Activated naive CD4-positive, alpha-beta T cell treated with anti-CD3 and anti-CD28 coated beads, Interleukin-2, amount 50 U/mL, for 24 hours (primary cell): ENCODE measurements at regions not wholly inside any gene's neighbourhood (a gene's known extent, or its start where the extent isn't known, plus 50 kb on each side); places are given as distances from the start of the nearest gene placed in this dataset.
"Not testable (repeated sequence)": the region's sequence is repeated elsewhere in the genome, so short reads cannot be mapped to it uniquely, and the experiment has no call there.

Source experiments
- H3K27ac Mint-ChIP-seq: one replicate; pipeline ENCODE4 v1.8.0; 2021; ENCODE audit warnings: mild to moderate bottlenecking, mixed read lengths
- H3K27me3 Mint-ChIP-seq: one replicate; pipeline ENCODE4 v1.8.0; 2021; ENCODE audit warnings: mixed read lengths
- H3K36me3 Mint-ChIP-seq: one replicate; pipeline ENCODE4 v1.8.0; 2021; ENCODE audit warnings: mixed read lengths
- H3K4me1 Mint-ChIP-seq: one replicate; pipeline ENCODE4 v1.8.0; 2021; ENCODE audit warnings: mixed read lengths
- H3K4me3 Mint-ChIP-seq: one replicate; pipeline ENCODE4 v1.8.0; 2021; ENCODE audit warnings: mild to moderate bottlenecking, mixed read lengths
- H3K9me3 Mint-ChIP-seq: one replicate; pipeline ENCODE4 v1.8.0; 2021; ENCODE audit warnings: mixed read lengths

GRCh38 chr6:28673417-28673786, 147.7 kb downstream of the GPX5 start:
- Mint-ChIP-seq H3K36me3 (peaks cover 3% of the 10 kb centered on the region), H3K4me1 (peaks cover 13% of the 10 kb centered on the region), H3K27me3 (peaks cover 46% of the 10 kb centered on the region), H3K27ac (peak overlapping the region; percentile 60), H3K9me3 (peaks cover 6% of the 10 kb centered on the region), H3K4me3 (no peak overlapping the region)

GRCh38 chr6:28673787-28674671, 148.3 kb downstream of the GPX5 start:
- Mint-ChIP-seq H3K4me3 (peak overlapping the region; percentile 78), H3K27me3 (peaks cover 48% of the 10 kb centered on the region), H3K9me3 (peaks cover 6% of the 10 kb centered on the region), H3K36me3 (peaks cover 3% of the 10 kb centered on the region), H3K27ac (peak overlapping the region; percentile 84), H3K4me1 (peaks cover 13% of the 10 kb centered on the region)

GRCh38 chr6:28675600-28675999, 149.9 kb downstream of the GPX5 start:
- no peak overlapping the region for H3K27ac Mint-ChIP-seq
- H3K4me1 Mint-ChIP-seq: peaks cover 13% of the 10 kb centered on the region
- H3K4me3 Mint-ChIP-seq: no peak overlapping the region
- H3K9me3 Mint-ChIP-seq: peaks cover 6% of the 10 kb centered on the region
- peaks cover 3% of the 10 kb centered on the region for H3K36me3 Mint-ChIP-seq
- H3K27me3 Mint-ChIP-seq: peaks cover 49% of the 10 kb centered on the region

GRCh38 chr6:28682542-28682941, 156.9 kb downstream of the GPX5 start:
- no peak overlapping the region for H3K27ac Mint-ChIP-seq
- H3K4me3 Mint-ChIP-seq: no peak overlapping the region
- H3K4me1 Mint-ChIP-seq: peaks cover 9% of the 10 kb centered on the region
- peaks cover 66% of the 10 kb centered on the region for H3K27me3 Mint-ChIP-seq
- no peaks in the 10 kb centered on the region for H3K9me3 Mint-ChIP-seq
- no peaks in the 10 kb centered on the region for H3K36me3 Mint-ChIP-seq

- H3K27me3 Mint-ChIP-seq: peaks cover 70% of the 10 kb centered on the region
- not testable (repeated sequence) for H3K36me3 Mint-ChIP-seq, H3K4me3 Mint-ChIP-seq, H3K9me3 Mint-ChIP-seq, H3K4me1 Mint-ChIP-seq, H3K27ac Mint-ChIP-seq
Observed at GRCh38 chr6:28682956-28683685, 157.4 kb downstream of the GPX5 start.

DNA sequence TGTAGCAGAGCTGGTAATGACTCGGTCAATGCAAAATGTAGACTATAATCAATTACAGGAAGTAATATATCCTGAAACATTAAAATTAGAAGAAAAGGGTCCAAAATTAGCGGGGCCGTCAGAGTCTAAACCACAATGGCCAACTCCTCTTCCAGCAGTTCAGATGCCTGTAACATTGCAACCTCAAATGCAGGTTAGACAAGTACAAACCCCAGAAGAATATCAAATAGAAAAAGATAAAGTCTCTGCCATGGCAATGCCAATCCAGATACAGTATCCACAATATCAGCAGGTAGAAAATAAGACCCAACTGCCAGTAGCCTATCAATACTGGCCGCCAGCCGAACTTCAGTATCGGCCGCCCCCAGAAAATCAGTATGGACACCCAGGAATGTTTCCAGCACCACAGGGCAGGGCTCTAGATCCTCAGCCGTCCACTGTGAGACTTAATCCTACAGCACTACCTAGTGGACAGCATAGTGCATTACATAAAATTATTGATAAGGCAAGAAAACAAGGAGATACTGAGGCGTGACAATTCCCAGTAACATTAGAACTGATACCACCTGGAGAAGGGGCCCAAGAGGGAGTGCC, 158.4 kb downstream of the GPX5 start:
- Mint-ChIP-seq H3K9me3 (no peaks in the 10 kb centered on the region), H3K4me3 (no peak overlapping the region), H3K36me3 (no peaks in the 10 kb centered on the region), H3K27ac (no peak overlapping the region), H3K27me3 (peaks cover 69% of the 10 kb centered on the region), H3K4me1 (peaks cover 9% of the 10 kb centered on the region)

DNA sequence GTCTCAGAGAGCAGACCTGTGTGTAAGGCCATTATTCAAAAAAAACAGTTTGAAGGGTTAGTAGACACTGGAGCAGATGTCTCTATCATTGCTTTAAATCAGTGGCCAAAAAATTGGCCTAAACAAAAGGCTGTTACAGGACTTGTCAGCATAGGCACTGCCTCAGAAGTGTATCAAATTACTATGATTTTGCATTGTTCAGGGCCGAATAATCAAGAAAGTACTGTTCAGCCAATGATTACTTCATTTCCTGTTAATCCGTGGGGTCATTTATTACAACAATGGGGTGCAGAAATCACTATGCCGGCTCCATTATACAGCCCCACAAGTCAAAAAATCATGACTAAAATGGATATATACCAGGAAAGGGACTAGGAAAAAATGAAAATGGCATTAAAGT, 160.3 kb downstream of the GPX5 start:
- not testable (repeated sequence) for H3K4me3 Mint-ChIP-seq, H3K9me3 Mint-ChIP-seq, H3K27ac Mint-ChIP-seq, H3K36me3 Mint-ChIP-seq, H3K4me1 Mint-ChIP-seq
- H3K27me3 Mint-ChIP-seq: peaks cover 75% of the 10 kb centered on the region

DNA sequence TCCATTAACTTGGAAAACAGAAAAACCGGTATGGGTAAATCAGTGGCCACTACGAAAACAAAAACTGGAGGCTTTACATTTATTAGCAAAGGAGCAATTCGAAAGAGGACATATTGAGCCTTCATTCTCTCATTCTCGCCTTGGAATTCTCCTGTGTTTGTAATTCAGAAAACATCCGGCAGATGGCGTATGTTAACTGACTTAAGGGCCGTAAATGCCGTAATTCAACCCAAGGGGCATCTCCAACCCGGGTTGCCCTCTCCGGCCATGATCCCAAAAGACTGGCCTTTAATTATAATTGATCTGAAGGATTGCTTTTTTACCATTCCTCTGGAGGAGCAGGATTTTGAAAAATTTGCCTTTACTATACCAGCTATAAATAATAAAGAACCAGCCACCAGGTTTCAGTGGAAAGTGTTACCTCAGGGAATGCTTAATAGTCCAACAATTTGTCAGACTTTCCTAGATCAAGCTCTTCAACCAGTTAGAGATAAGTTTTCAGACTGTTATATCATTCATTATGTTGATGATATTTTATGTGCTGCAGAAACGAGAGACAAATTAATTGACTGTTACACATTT, 160.9 kb downstream of the GPX5 start:
- H3K27ac Mint-ChIP-seq, H3K36me3 Mint-ChIP-seq, H3K9me3 Mint-ChIP-seq, H3K4me1 Mint-ChIP-seq, H3K4me3 Mint-ChIP-seq: not testable (repeated sequence)
- H3K27me3 Mint-ChIP-seq: peaks cover 77% of the 10 kb centered on the region

DNA sequence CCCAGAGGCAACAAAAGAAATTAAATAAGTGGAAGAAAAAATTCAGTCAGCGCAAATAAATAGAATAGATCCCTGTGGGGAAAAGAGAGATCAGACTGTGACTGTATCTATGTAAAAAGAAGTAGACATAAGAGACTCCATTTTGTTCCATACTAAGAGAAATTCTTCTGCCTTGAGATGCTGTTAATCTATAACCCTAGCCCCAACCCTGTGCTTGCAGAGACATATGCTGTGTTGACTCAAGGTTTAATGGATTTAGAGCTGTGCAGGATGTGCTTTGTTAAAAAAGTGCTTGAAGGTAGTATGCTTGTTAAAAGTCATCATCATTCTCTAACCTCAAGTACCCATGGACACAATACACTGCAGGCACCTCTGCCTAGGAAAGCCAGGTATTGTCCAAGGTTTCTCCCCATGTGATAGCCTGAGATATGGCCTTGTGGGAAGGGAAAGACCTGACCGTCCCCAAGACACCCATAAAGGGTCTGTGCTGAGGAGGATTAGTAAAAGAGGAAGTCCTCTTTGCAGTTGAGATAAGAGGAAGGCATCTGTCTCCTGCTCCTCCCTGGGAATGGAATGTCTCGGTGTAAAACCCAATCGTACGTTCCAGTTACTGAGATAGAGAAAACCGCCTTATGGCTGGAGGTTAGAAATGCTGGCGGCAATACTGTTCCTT, 161.8 kb downstream of the GPX5 start:
- not testable (repeated sequence) for H3K36me3 Mint-ChIP-seq, H3K4me1 Mint-ChIP-seq, H3K9me3 Mint-ChIP-seq, H3K27ac Mint-ChIP-seq, H3K4me3 Mint-ChIP-seq
- H3K27me3 Mint-ChIP-seq: peaks cover 74% of the 10 kb centered on the region

- not testable (repeated sequence) for H3K9me3 Mint-ChIP-seq, H3K4me3 Mint-ChIP-seq, H3K36me3 Mint-ChIP-seq, H3K27ac Mint-ChIP-seq
- H3K4me1 Mint-ChIP-seq: peaks cover 14% of the 10 kb centered on the region
- peaks cover 78% of the 10 kb centered on the region for H3K27me3 Mint-ChIP-seq
Observed at GRCh38 chr6:28691991-28692390, 166.3 kb downstream of the GPX5 start.

- H3K4me1 Mint-ChIP-seq: peaks cover 14% of the 10 kb centered on the region
Observed at GRCh38 chr6:28693033-28693750, 167.5 kb downstream of the GPX5 start.

DNA sequence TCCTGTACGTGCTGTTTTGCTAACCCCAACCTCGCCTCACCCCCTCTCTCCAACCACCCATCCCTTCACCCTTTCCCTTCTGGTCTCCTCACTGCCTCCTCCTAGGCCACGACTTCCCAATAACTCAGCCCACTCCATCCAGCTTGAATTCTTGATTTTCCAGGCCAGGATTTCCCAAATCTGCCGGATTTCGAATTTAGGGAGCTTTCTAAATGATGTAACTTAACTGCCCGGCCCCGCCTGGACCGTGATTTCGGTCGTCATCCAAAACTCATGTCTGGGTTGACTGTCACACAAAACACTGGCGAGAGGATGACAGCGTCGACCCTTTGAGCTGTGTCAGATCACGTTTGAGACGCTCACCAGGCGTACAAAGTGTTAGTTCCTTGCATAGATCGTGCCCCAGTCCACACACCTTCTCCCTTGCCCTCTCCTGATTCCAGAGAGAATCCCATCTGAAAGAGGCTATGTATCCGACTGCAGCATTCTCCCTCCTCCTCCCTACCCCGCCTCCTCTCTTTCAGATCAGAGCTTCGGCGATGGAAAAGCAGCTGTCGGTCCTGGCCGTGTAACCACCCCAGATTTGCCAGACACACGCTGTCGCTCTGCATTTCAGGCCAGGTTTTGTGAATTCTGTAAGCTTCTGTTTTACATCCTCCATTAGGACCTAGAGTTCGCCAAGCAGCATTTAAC, 168.2 kb downstream of the GPX5 start:
- peaks cover 78% of the 10 kb centered on the region for H3K27me3 Mint-ChIP-seq
- H3K4me1 Mint-ChIP-seq: peaks cover 14% of the 10 kb centered on the region
- H3K9me3 Mint-ChIP-seq: no peaks in the 10 kb centered on the region
- peaks cover 3% of the 10 kb centered on the region for H3K36me3 Mint-ChIP-seq
- H3K27ac Mint-ChIP-seq: no peak overlapping the region
- H3K4me3 Mint-ChIP-seq: peak overlapping the region; percentile 19

More at GRCh38 chr6:28693033-28693750, 167.5 kb downstream of the GPX5 start:
- H3K36me3 Mint-ChIP-seq: peaks cover 3% of the 10 kb centered on the region
- H3K9me3 Mint-ChIP-seq: no peaks in the 10 kb centered on the region
- no peak overlapping the region for H3K4me3 Mint-ChIP-seq
- H3K27ac Mint-ChIP-seq: no peak overlapping the region
- H3K27me3 Mint-ChIP-seq: peaks cover 74% of the 10 kb centered on the region

DNA sequence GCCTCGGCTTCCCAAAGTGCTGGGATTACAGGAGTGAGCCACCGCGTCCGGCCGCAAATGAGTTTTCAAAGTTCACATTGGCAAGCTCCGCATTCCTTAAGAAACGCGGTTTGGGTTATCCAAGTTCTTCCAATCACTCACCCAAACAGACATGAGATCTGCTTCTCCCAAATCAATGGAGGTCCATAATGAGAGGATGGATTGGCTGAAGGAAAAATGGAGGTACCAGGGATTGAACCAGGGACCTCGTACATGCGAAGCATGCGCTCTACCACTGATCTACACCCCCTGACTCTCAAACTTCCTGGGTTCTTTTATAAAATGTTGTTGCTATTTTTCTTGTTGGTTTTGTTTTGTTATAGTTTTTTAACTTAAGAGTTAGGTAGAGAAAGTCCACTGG, 170.0 kb downstream of the GPX5 start:
- Mint-ChIP-seq H3K4me1 (peaks cover 14% of the 10 kb centered on the region), H3K27ac (no peak overlapping the region), H3K36me3 (peaks cover 3% of the 10 kb centered on the region), H3K27me3 (peaks cover 76% of the 10 kb centered on the region), H3K9me3 (no peaks in the 10 kb centered on the region), H3K4me3 (no peak overlapping the region)

- Mint-ChIP-seq H3K27ac (no peak overlapping the region), H3K4me3 (no peak overlapping the region), H3K27me3 (peaks cover 74% of the 10 kb centered on the region), H3K9me3 (no peaks in the 10 kb centered on the region), H3K4me1 (peaks cover 14% of the 10 kb centered on the region), H3K36me3 (peaks cover 3% of the 10 kb centered on the region)
Observed at GRCh38 chr6:28696167-28696566, 170.5 kb downstream of the GPX5 start.
